AG09309 (cell line): ENCODE measurements at regions not wholly inside any gene's neighbourhood (a gene's known extent, or its start where the extent isn't known, plus 50 kb on each side); places are given as distances from the start of the nearest gene placed in this dataset.

Experiments used
- DNase-seq: peaks from one replicate; pipeline ENCODE4 v3.0.0-alpha.2; 2010; ENCODE audit warnings: low read depth
- H3K4me3 ChIP-seq: 2 replicates; pipeline ENCODE4 v1.5.1; 2011; ENCODE audit warnings: mild to moderate bottlenecking, low read depth, low read length, moderate library complexity; ENCODE audit not compliant: control insufficient read depth
- CTCF ChIP-seq: IDR thresholded peaks from 2 replicates; pipeline ENCODE4 v1.5.1; 2011; ENCODE audit warnings: mild to moderate bottlenecking, low read depth, low read length, inconsistent platforms; ENCODE audit not compliant: insufficient read depth, control insufficient read depth; ENCODE audit errors: missing control alignments

- no peak for DNase-seq
- TF ChIP-seq CTCF: no peak
- H3K4me3 ChIP-seq: no peak overlapping the region
These were observed 83.8 kb upstream of the SPTBN1 start for GRCh38 chr2:54372361-54372760.

GRCh38 chr2:54373855-54374254, 82.3 kb upstream of the SPTBN1 start:
- TF ChIP-seq CTCF: no peak
- DNase-seq: no peak
- no peak overlapping the region for H3K4me3 ChIP-seq

- no peak for DNase-seq
- no peak for TF ChIP-seq CTCF
These were observed 81.3 kb upstream of the SPTBN1 start for GRCh38 chr2:54374591-54375364.

GRCh38 chr2:54377451-54377850, 78.7 kb upstream of the SPTBN1 start:
- H3K4me3 ChIP-seq: no peak overlapping the region
- no peak for TF ChIP-seq CTCF
- DNase-seq: no peak

More at GRCh38 chr2:54374591-54375364, 81.3 kb upstream of the SPTBN1 start:
- no peak overlapping the region for H3K4me3 ChIP-seq

- DNase-seq: no peak
- no peak for TF ChIP-seq CTCF
- H3K4me3 ChIP-seq: no peak overlapping the region
These were observed 78.1 kb upstream of the SPTBN1 start for GRCh38 chr2:54377901-54378493.

- H3K4me3 ChIP-seq: no peak overlapping the region
- DNase-seq: no peak
- TF ChIP-seq CTCF: no peak
These were observed 75.5 kb upstream of the SPTBN1 start for GRCh38 chr2:54380670-54381069.

- no peak overlapping the region for H3K4me3 ChIP-seq
- TF ChIP-seq CTCF: no peak
- DNase-seq: no peak
These were observed 74.8 kb upstream of the SPTBN1 start for GRCh38 chr2:54381293-54381692.
